ENCODE measurements at regions not wholly inside any gene's neighbourhood (a gene's known extent, or its start where the extent isn't known, plus 50 kb on each side); places are given as distances from the start of the nearest gene placed in this dataset.
"Not testable (repeated sequence)": the region's sequence is repeated elsewhere in the genome, so short reads cannot be mapped to it uniquely, and the experiment has no call there.

DNA sequence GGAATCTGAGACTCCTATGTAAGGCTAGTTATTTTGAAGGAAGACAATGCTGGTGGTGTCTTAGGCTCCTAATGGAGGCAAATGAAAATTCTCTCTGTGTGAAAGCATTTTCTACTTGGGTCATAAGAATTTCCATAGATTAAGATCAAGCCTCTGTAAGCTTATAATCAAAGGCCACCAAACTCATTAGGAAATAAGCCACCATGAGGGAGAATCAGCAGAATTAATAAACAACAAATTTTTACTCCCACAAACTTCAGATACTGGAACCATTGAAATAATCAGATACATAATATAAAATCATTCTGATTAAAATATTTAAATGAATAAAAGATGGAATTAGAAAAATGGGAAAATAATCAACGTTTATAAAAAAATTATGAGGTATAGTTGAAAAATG lies 178.7 kb downstream of the NPIPA8 start:
- not testable (repeated sequence) for DNase-seq (ENCODE audit: extremely low read depth, low read depth, low spot score)

DNA sequence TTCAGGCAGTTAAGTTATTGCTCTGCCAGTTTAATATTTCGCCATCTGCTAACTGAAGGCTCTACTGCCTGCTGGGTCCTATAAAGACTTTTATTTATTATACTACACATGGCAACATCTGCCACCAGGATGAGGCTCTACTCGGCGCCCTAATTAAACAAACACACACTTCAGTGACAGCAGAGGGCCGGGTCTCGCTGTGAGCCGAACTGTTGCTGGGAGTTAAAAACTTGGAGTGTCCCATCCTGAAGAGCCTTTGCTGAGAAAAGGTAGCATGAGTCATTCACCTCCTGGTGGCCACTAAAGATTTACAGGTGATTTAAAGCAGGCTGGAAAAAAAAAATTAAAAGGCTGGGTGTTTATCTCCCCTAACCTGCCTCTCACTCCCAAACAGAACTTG lies 183.7 kb downstream of the NPIPA8 start:
- DNase-seq (ENCODE audit: extremely low read depth, low read depth, low spot score): not testable (repeated sequence)

DNA sequence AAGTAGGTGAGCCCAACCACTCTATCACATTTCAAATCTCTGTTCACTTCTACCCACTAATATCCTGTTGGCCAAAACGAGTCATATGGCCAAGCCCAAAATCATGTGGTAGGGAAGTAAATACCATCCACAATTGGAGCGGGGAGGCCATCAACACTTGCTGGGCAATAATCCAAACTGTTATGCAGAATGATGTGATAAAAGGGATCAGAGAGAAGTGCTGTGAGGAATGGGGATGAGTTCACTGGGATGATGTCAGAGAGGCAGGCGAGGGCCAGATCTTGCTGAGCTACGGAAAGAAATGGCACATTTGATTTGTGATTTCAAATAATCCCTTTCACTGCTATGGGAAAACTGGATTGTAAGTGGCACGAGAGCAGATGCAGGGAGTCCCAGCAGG lies 188.4 kb downstream of the NPIPA8 start:
- not testable (repeated sequence) for DNase-seq (ENCODE audit: extremely low read depth, low read depth, low spot score)

DNA sequence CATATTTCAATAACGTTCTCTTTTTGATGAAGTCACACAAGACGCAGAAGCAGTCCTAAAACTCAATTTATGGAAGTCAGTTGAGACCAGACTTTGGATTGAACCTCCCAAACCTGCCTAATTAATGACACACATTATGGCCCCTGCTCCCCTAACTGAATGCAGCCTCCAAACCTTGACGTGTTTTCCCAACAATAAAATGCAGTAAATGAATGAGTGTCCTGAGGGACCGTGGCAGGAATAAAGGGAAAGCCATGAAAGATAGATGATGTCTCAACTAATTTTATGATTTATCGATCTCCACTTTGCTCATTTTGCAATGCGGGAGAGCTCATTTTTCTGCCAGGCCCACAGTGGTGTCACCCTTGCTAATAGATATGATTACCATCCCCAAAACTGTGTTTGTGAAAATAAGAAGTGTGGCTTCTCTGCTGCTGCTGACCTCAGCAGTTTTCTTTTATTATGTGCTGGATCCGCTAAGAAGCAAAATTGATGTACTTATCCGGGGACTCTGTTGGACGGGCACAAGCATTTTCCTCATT lies 189.9 kb downstream of the NPIPA8 start:
- not testable (repeated sequence) for DNase-seq (ENCODE audit: extremely low read depth, low read depth, low spot score)

DNA sequence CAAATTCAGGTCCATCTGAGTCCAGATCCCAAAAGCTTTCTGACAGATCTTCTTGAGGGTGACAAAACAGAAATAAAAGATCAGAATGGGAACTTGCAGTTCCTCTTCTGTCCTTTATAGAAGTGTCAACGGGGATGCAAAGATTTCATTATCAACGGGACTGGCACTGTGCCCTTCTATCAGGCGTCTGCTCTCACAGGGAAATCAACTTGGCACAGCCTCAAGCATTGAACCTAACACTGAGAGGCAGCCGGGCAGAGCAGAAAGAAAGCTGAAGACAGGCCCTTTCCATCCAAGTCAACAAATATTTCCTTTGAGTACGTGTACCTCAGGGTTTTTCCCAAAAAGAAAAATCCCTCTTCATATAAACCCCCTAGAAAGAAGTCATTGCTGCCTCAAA lies 194.5 kb downstream of the NPIPA8 start:
- DNase-seq (ENCODE audit: extremely low read depth, low read depth, low spot score): not testable (repeated sequence)

DNA sequence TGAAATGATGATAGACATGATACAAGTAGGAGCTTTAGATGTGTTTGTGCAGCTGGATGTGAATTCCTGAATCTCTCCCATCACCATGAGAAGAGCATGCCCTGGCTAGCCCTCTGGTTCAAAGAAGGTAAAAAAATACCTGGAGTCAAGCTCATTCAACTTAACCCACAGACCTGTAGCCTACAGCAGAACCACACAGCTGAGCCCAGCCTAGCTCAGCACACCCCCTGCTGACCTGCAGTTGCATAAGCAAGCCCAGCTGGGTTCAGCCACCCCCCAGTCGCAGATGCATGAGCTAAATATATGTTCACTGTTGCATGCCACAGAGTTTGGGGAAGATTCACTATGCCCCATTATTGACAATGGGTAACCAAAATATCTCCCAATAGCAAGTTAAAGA lies 200.2 kb downstream of the NPIPA8 start:
- not testable (repeated sequence) for DNase-seq (ENCODE audit: extremely low read depth, low read depth, low spot score)

DNA sequence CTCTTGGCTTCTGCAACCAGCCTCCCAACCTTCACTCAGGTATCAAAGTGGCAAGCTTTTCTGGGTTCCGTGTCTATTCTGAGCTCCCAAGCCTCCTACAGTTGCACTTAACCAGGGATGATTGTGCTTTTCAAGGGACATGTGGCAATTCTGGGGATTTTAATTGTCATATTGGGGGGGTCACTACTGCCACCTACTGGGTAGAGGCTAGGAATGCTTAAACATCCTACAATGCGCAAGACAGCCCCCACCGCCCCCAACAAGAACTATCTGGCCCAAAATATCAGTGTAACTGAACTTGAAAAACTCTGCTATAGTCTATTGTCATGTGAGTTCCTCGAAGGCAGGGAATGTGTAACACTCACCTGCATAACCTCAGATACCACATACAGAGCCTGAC lies 201.5 kb downstream of the NPIPA8 start:
- DNase-seq (ENCODE audit: extremely low read depth, low read depth, low spot score): not testable (repeated sequence)

DNA sequence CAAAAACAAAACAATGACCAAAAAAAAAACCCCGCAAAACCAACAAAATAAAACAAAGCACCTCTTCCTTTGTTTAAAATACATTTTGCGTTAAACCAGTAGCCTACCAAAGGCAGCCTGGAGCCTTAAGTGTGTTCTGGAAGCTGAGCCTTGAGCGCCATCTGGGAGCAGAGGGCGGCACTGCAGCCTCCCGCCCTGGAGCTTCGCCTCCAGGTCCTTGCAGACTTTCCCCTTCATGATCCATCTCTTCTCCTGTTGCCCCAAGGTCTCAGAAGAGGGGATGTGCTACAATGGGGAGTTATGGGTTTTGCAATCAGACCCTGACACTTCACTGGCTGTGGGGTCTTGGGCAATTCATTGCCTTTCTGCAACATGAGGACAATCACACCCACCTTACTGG lies 204.9 kb downstream of the NPIPA8 start:
- DNase-seq (ENCODE audit: extremely low read depth, low read depth, low spot score): not testable (repeated sequence)

DNA sequence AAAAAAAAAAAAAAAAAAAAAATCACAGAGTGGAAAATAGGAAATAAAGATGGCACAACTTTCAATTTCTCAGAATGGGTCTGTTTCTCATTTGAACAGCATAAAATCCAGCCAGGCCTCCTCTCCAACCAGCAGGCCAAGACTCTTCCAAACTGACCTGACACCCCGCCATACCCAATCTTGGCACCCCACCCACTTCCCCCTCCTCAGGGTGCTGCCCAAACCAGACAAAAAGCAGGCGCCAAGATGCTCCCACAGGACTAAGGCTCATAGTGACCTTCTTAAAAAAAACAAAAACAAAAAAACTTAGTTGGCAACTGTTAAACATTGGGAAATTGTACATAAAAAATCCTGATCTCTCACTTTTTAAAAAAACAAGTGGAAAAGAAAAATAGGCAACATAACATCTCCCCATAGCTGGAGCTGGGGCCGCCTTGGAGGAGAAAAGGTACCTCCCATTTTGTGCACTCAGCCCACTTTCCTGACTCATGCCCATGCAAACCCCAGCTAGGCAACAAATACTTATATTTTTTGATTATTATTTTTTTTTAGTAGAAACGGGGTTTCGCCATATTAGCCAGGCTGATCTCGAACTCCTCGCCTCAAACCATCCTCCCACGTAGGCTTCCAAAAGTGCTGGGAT lies 205.9 kb downstream of the NPIPA8 start:
- DNase-seq (ENCODE audit: extremely low read depth, low read depth, low spot score): not testable (repeated sequence)

DNA sequence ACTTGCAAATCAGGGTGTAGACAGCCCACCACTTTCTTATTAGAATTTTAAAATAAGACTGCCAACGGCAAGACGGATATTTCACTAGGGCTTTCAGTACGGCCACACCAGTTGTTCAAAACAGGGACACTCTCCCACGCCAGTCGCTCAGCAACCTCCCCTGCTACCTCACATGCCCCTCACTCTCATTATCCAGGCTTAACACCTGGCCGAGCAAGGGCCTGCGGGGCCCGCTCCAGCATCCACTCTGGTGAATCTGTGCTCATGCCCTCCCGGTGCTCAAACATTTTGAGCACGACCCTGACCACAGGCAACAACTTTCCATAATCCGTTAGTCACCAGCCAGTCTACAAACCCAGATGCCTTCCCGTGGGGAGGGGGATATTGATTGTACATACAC lies 209.5 kb downstream of the NPIPA8 start:
- not testable (repeated sequence) for DNase-seq (ENCODE audit: extremely low read depth, low read depth, low spot score)

DNA sequence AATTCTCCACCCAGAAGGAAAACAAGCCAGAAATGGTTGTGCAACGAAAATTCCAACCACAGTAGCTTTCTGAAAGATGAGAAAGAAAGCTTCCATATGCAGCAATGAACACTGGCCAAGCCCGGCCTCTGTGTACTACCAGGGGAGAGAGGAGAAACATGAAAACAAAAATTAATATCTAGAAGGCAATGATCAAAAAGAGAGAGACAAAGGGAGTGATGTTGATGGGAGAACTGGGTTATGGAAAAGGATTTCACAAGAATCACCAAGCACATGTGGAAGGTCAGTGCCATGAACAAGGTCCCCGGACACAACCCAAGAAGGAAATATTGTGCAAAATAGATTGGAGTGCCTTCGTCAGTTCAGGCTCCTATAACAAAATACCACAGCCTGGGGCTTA lies 217.4 kb downstream of the NPIPA8 start:
- DNase-seq (ENCODE audit: extremely low read depth, low read depth, low spot score): not testable (repeated sequence)

DNA sequence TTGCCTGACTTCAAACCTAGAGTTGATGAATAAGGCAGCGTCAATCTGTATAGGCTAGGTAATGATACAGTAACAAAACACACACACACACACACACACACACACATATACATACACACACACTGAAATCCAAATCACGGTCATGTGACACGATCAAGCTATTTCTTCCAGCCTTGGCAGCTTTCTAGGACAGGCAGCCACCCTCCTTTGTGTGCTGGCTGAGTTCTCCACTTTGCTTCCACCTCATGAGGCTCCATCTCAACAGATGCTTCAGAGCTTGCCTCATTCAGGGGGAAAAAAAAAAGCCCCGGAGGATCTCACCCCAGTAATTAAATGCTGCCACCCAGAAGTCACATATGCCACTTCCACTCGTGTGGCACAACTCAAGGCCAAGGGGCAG lies 217.9 kb downstream of the NPIPA8 start:
- not testable (repeated sequence) for DNase-seq (ENCODE audit: extremely low read depth, low read depth, low spot score)

DNA sequence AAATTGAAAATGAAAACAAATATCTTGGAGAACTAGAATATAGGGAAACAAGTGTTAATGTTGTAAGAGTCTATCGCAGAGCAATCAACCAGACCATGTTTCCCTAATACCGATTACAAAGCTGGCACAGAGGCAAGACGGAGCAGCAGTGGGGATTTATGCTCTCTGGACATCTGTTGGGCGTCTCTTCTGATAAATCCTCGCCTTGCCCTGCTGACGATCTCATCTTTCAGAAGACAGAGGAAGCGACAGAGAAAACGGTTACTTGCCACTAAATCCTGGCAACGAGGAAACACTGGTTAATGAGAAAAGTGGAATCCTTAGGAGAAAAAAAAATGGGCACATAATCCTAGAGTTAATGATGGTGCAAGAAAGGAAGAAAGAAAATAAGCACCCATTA lies 218.5 kb downstream of the NPIPA8 start:
- not testable (repeated sequence) for DNase-seq (ENCODE audit: extremely low read depth, low read depth, low spot score)

DNA sequence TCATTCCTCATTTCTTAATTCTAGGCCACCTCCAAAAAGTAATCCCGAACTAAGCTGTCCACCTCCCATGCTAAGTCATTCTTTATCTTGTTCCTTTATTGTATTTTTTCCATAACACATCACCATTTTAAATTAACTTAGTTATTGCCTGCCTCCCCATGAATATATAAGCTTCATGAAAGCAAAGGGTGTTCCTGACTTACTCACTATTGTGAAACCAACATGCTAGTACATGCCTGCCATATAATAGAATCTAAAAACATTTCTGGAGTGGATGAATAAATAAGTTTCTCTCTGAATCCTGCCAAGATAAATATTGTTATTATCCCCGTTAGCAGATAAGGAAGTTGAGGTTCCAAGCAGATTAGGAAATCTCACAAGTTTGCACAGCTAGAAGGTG lies 232.1 kb downstream of the NPIPA8 start:
- not testable (repeated sequence) for DNase-seq (ENCODE audit: extremely low read depth, low read depth, low spot score)

DNA sequence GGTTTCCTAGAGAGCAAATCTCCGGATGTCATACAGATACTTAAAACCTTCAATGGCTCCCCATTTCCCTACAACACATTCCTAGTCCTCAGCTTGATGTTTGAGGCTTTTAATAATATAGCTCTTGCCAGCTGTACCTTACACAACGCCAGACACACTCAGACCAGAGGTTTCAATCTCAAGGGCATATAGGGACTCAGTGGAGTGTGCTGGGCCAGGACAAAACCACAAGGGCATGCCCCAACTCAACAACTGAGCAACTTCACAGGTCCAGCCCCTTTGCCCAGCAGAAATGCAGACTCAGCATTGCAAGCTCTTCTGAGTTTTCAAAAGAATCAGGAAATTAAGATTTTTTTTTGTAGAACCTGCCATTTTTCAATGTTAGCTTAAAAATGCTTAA lies 235.5 kb downstream of the NPIPA8 start:
- not testable (repeated sequence) for DNase-seq (ENCODE audit: extremely low read depth, low read depth, low spot score)

DNA sequence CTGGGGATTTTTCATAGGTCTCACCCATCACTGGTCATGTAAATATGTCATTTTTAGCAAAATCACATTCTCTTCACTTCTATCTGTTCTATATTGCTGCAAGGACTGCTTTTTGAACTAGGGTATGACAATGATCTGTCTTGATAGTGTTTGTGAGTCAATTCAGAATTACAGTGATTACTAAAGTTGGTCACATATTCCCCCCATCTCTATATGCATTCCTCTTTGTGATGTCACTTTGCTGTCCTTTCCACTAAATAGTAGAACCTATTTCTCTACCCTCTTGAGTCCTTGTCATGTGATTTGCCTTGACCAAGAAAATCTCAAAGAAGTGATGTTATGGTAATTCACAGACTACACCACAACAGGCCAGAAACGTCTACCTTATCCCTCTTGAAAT lies 243.9 kb downstream of the NPIPA8 start:
- not testable (repeated sequence) for DNase-seq (ENCODE audit: extremely low read depth, low read depth, low spot score)

DNA sequence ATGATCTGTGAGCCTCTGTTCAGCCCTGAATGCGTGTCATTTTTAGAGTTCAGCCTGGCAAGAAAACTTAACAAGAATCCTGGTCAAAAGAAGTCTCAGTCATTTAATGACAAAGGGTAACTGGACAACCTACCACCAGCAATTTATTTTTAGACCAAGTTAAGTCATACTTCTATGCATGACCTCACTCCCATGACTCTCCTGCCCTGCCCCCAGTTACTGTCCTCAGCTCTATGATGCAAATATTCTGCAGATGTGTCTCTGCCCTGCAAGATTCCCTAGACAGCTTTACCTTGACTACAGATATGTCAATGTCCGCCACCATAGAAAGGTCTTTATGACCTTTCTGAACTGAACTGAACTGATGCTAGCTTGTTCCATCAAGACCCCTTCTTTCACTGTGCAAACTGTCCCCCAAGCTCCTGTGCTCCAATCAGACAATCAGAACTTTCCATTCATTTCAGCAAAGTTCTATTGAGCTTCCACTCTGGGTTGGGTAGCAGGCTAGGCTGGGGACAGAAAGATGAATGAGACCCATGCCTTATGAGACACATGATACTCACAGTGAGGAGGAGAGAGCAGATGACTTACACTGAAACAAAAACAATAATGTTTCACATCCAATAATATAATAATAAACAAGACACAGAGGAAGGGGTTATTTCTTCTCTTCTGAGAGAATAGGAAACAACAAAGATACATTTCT lies 255.7 kb downstream of the NPIPA8 start:
- DNase-seq (ENCODE audit: extremely low read depth, low read depth, low spot score): not testable (repeated sequence)

DNA sequence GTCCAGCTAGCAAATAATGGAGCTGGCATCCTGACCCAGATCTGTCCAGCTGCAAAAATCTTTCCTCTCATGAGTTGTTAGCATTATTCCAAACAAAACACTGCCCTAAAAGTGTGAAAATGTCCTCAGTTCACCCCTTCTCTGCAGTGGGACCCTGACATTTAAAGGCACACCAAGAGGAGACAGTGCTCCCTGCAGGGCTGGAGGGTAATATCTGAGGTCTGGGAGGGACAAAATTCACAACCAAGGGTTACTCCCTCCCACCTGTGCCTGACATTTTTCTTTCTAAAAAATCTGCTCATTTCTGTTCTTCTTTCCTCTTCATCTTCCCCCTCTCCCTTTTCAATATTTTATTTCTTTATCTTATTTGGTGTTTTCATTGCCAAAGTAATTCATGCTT lies 258.6 kb downstream of the NPIPA8 start:
- not testable (repeated sequence) for DNase-seq (ENCODE audit: extremely low read depth, low read depth, low spot score)

DNA sequence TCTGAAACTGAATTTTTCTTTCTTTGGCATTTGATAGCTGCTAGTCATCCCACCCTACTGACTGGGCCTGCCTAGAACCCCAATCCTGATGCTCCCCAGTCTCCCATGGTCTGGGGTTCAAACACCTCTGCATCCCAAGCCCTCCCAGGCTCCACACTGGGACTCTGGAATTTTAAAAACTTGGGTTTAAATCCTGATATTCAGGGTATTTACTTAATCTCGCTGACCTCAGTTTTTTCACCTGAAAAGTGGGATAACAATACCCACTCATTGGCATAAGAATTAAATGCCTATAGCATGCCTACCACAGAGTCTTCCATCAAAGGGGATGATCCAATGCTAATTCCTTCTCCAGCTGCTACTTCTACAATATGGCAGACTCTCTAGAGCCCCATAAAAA lies 264.4 kb downstream of the NPIPA8 start:
- DNase-seq (ENCODE audit: extremely low read depth, low read depth, low spot score): no peak

DNA sequence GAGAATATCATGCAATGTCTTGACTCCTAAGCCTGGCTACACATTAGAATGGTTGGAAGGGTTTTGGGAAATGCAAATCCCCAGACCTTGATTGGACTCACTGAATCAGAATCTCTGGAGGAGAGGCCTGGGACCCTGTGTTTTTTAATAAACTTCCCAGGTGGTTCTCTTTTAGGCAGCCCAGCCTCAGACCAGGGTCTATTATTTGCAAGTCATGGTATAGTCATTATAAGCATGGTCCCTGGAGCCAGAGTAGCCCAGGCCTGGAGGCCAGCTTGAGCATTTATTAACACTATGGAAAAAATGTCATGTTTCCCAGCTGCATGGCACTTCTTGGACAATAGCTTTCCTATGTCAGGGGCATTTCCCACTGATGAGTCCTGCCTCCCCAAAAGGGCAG lies 266.9 kb downstream of the NPIPA8 start:
- DNase-seq (ENCODE audit: extremely low read depth, low read depth, low spot score): no peak

DNA sequence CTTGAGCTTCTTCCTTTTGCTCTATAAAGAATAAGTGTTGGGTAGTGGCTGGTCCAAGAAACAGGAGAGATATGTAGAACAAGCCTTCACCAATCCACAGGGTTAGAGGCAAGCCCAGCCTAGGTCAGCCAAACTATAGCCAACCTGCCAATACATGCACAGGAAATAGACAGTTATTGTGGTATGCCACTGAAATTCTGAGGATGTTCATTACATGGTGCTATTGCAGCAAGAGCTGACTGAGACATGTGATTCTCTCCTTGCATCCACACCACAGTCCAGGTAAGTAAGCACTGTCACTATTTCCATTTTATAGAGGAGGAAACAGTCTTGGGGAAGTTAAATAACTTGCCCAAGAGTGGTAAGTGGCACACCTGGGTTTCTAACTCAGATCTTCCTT lies 268.1 kb downstream of the NPIPA8 start:
- no peak for DNase-seq (ENCODE audit: extremely low read depth, low read depth, low spot score)

DNA sequence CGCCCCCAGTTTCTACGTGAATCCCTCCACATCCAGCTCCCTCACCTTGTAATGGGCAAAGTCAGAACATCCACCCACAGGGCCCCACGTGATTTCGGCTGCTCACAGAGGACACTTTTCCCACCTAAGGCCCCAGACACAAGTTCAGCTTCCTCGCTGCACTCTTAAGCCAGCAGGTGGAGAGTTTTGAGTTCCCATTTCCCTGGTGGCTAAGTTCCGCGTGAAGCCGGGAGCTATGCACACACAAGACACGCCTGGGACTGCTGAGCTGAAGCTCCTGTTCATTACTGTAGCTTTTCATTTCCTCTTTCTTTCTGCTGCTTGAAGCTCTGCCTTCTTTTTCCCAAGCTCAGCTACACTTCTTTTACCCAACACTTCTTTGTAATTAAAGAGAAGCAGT lies 273.8 kb downstream of the NPIPA8 start:
- no peak for DNase-seq (ENCODE audit: extremely low read depth, low read depth, low spot score)

Data from glomerular endothelial cell (primary cell).